WERI-Rb-1 (cell line): ENCODE measurements at regions not wholly inside any gene's neighbourhood (a gene's known extent, or its start where the extent isn't known, plus 50 kb on each side); places are given as distances from the start of the nearest gene placed in this dataset.

ENCODE experiments used
- DNase-seq: peaks from one replicate; pipeline ENCODE4 v3.0.0-alpha.2; 2020
- H3K27ac ChIP-seq: fragments of 250-450 bp; sonication (Bioruptor Pico); 2 replicates; pipeline ENCODE4 v1.5.1; 2020; ENCODE audit warnings: mild to moderate bottlenecking, moderate library complexity
- H3K27me3 ChIP-seq: fragments of 250-450 bp; sonication (Bioruptor Pico); 2 replicates; pipeline ENCODE4 v1.5.1; 2021; ENCODE audit warnings: mild to moderate bottlenecking, low read depth, moderate library complexity; ENCODE audit not compliant: insufficient read depth, severe bottlenecking
- H3K36me3 ChIP-seq: fragments of 250-450 bp; sonication (Bioruptor Pico); 2 replicates; pipeline ENCODE4 v1.5.1; 2020; ENCODE audit warnings: mild to moderate bottlenecking, moderate library complexity
- H3K4me3 ChIP-seq: 2 replicates; pipeline ENCODE4 v1.5.1; 2011; ENCODE audit warnings: low read depth, mild to moderate bottlenecking, control low read depth, low read length
- H3K9me3 ChIP-seq: fragments of 250-450 bp; sonication (Bioruptor Pico); 2 replicates; pipeline ENCODE4 v1.5.1; 2021; ENCODE audit warnings: mild to moderate bottlenecking, moderate library complexity; ENCODE audit not compliant: severe bottlenecking
- CTCF ChIP-seq: IDR thresholded peaks from 2 replicates; pipeline ENCODE4 v1.5.1; 2011; ENCODE audit warnings: low read depth, mild to moderate bottlenecking, control low read depth, inconsistent platforms, low read length

GRCh38 chr13:70310396-70311119, 202.3 kb upstream of the KLHL1 start:
- Histone ChIP-seq H3K9me3 (no peaks in the 10 kb centered on the region), H3K4me3 (no peak overlapping the region), H3K27ac (no peak overlapping the region), H3K27me3 (no peaks in the 10 kb centered on the region), H3K36me3 (no peaks in the 10 kb centered on the region)
- peak; percentile 25 for DNase-seq
- TF ChIP-seq CTCF, result peak; percentile 21; the same call in 1 of the 2 replicates

- no peak for DNase-seq
- Histone ChIP-seq H3K27me3 (no peaks in the 10 kb centered on the region), H3K36me3 (no peaks in the 10 kb centered on the region), H3K27ac (no peak overlapping the region), H3K9me3 (no peaks in the 10 kb centered on the region), H3K4me3 (no peak overlapping the region)
- TF ChIP-seq CTCF, result no peak
Measured at GRCh38 chr13:70297189-70297616, 189.0 kb upstream of the KLHL1 start.

- H3K4me3 ChIP-seq, result no peak overlapping the region
- H3K9me3 ChIP-seq, result no peaks in the 10 kb centered on the region
- TF ChIP-seq CTCF, result no peak
- no peaks in the 10 kb centered on the region for H3K36me3 ChIP-seq
- no peak for DNase-seq
- H3K27ac ChIP-seq, result no peak overlapping the region
- no peaks in the 10 kb centered on the region for H3K27me3 ChIP-seq
Measured at GRCh38 chr13:70284371-70284770, 176.1 kb upstream of the KLHL1 start.

- H3K27ac ChIP-seq, result no peak overlapping the region
- H3K9me3 ChIP-seq, result no peaks in the 10 kb centered on the region
- H3K4me3 ChIP-seq, result no peak overlapping the region
- no peak for DNase-seq
- no peak for TF ChIP-seq CTCF
- no peaks in the 10 kb centered on the region for H3K36me3 ChIP-seq
- H3K27me3 ChIP-seq, result no peaks in the 10 kb centered on the region
Measured at GRCh38 chr13:70275841-70276240, 167.6 kb upstream of the KLHL1 start.

GRCh38 chr13:70255406-70255991, 147.2 kb upstream of the KLHL1 start:
- Histone ChIP-seq H3K9me3 (no peaks in the 10 kb centered on the region), H3K36me3 (no peaks in the 10 kb centered on the region), H3K27ac (no peak overlapping the region), H3K27me3 (no peaks in the 10 kb centered on the region), H3K4me3 (no peak overlapping the region)
- DNase-seq, result no peak
- no peak for TF ChIP-seq CTCF
